Keratinocyte (primary cell): ENCODE measurements at regions not wholly inside any gene's neighbourhood (a gene's known extent, or its start where the extent isn't known, plus 50 kb on each side); places are given as distances from the start of the nearest gene placed in this dataset.

Source experiments
- DNase-seq: peaks from one replicate; pipeline ENCODE4 v3.0.0-alpha.2; 2011; ENCODE audit warnings: low read depth, missing footprints, low spot score
- FAIRE-seq: peaks from 2 replicates; lab custom pipeline; 2011; peaks lifted over from hg19 to GRCh38; lab: Jason Lieb, UNC
- H2AFZ ChIP-seq: 2 replicates; pipeline ENCODE4 v1.6.0; 2012; ENCODE audit warnings: low read length, control low read depth, inconsistent platforms; ENCODE audit not compliant: control insufficient read depth
- H3K27ac ChIP-seq: 2 replicates; pipeline ENCODE4 v1.5.1; 2011; ENCODE audit warnings: low read length; ENCODE audit not compliant: control insufficient read depth, insufficient read depth
- H3K27me3 ChIP-seq: 3 replicates; pipeline ENCODE4 v1.6.0; 2011; ENCODE audit warnings: low read length; ENCODE audit not compliant: control insufficient read depth, insufficient read depth; ENCODE audit errors: extremely low read depth
- H3K36me3 ChIP-seq, 2 experiments: 2 replicates in 1 of 2; 3 replicates in 1 of 2; pipeline ENCODE4 v1.5.1; 2011; ENCODE audit warnings: low read length in 2 of 2, mild to moderate bottlenecking in 1 of 2; ENCODE audit not compliant: control insufficient read depth in 2 of 2, insufficient read depth in 2 of 2; ENCODE audit errors: extremely low read depth in 1 of 2
- H3K4me1 ChIP-seq: 3 replicates; pipeline ENCODE4 v1.5.1; 2011; ENCODE audit warnings: low read length; ENCODE audit not compliant: control insufficient read depth, insufficient read depth; ENCODE audit errors: extremely low read depth
- H3K4me2 ChIP-seq: 3 replicates; pipeline ENCODE4 v1.6.0; 2011; ENCODE audit warnings: low read depth, low read length; ENCODE audit not compliant: control insufficient read depth, insufficient read depth; ENCODE audit errors: extremely low read depth
- H3K4me3 ChIP-seq, 3 experiments: fragments of 200-600 bp in 1 of 3; sonication (generic) in 1 of 3; 2 replicates in 2 of 3; 3 replicates in 1 of 3; pipeline ENCODE4 v1.5.1; 2011 to 2016; ENCODE audit warnings: low read length in 3 of 3, mild to moderate bottlenecking in 3 of 3, control low read depth in 2 of 3, inconsistent platforms in 1 of 3, low read depth in 1 of 3, mixed read lengths in 1 of 3, mixed run types in 1 of 3, moderate library complexity in 1 of 3; ENCODE audit not compliant: control insufficient read depth in 2 of 3, insufficient read depth in 2 of 3; ENCODE audit errors: extremely low read depth in 1 of 3
- H3K79me2 ChIP-seq: 2 replicates; pipeline ENCODE4 v1.6.0; 2012; ENCODE audit warnings: low read length; ENCODE audit not compliant: control insufficient read depth, insufficient read depth
- H3K9ac ChIP-seq: 3 replicates; pipeline ENCODE4 v1.6.0; 2011; ENCODE audit warnings: low read length; ENCODE audit not compliant: control insufficient read depth, insufficient read depth; ENCODE audit errors: extremely low read depth
- H3K9me1 ChIP-seq: 3 replicates; pipeline ENCODE4 v1.6.0; 2011; ENCODE audit warnings: low read length; ENCODE audit not compliant: control insufficient read depth, insufficient read depth; ENCODE audit errors: extremely low read depth
- H3K9me3 ChIP-seq: 2 replicates; pipeline ENCODE4 v1.5.1; 2012; ENCODE audit warnings: low read depth, low read length; ENCODE audit not compliant: control insufficient read depth
- H4K20me1 ChIP-seq: 3 replicates; pipeline ENCODE4 v1.6.0; 2011; ENCODE audit warnings: low read length; ENCODE audit not compliant: control insufficient read depth, insufficient read depth; ENCODE audit errors: extremely low read depth
- EZH2 ChIP-seq: IDR thresholded peaks from one replicate; pipeline ENCODE4 v1.6.1; 2012; ENCODE audit warnings: inconsistent platforms, mild to moderate bottlenecking, low read length, moderate library complexity
- dilution Hi-C: fragments of 300-500 bp; cut with MboI; formaldehyde crosslinking; loops from one replicate; pipeline ENCODE4 v1.7.0; 2020; ENCODE audit warnings: low sequenced_read_pairs; ENCODE audit not compliant: extremely low pct_ligation_motif_present
- TF ChIP-seq, protein P1 (sequence below), 3 experiments: IDR thresholded peaks in 1 of 3; conservative IDR thresholded peaks in 1 of 3; optimal IDR thresholded peaks in 1 of 3; 2 replicates in 2 of 3; 3 replicates in 1 of 3; pipeline versions ENCODE3 to v1.5.1; 2011; ENCODE audit warnings: low read length in 3 of 3, mild to moderate bottlenecking in 3 of 3, moderate library complexity in 2 of 3, control low read depth in 1 of 3, inconsistent platforms in 1 of 3; ENCODE audit not compliant: insufficient read depth in 2 of 3; ENCODE audit errors: extremely low read depth in 1 of 3

DNA sequence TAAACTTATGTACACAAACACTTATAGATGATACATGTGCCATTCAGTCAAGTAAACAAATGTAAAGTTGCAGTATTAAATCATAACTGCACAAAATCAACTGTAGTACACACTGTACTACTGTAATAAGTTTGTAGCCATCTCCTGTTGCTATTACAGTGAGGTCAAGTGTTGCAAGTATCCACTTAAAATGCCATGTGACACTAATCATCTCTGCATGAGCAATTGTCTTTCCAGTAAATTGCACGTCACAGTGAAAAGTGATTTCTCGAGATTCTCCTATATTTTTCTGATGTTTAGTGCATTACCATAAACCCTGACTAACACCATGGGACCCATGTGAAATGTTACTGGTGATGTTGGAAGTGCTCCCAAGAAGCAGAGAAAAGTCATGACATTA lies 293.3 kb upstream of the SP4 start:
- Histone ChIP-seq H3K27ac (no peak overlapping the region), H3K36me3 (no peaks in the 10 kb centered on the region), H3K4me3 (no peak overlapping the region), H3K27me3 (no peaks in the 10 kb centered on the region), H3K9ac (no peak overlapping the region), H2AFZ (no peak overlapping the region), H3K4me2 (no peak overlapping the region), H4K20me1 (no peaks in the 10 kb centered on the region), H3K9me1 (no peaks in the 10 kb centered on the region), H3K9me3 (no peaks in the 10 kb centered on the region), H3K4me1 (no peaks in the 10 kb centered on the region), H3K79me2 (no peaks in the 10 kb centered on the region)
- no peak for DNase-seq
- no peak for FAIRE-seq
- TF ChIP-seq, protein P1, sequence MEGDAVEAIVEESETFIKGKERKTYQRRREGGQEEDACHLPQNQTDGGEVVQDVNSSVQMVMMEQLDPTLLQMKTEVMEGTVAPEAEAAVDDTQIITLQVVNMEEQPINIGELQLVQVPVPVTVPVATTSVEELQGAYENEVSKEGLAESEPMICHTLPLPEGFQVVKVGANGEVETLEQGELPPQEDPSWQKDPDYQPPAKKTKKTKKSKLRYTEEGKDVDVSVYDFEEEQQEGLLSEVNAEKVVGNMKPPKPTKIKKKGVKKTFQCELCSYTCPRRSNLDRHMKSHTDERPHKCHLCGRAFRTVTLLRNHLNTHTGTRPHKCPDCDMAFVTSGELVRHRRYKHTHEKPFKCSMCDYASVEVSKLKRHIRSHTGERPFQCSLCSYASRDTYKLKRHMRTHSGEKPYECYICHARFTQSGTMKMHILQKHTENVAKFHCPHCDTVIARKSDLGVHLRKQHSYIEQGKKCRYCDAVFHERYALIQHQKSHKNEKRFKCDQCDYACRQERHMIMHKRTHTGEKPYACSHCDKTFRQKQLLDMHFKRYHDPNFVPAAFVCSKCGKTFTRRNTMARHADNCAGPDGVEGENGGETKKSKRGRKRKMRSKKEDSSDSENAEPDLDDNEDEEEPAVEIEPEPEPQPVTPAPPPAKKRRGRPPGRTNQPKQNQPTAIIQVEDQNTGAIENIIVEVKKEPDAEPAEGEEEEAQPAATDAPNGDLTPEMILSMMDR (optimal IDR thresholded peaks at IDR 0.05 in 1 of 3, IDR thresholded peaks at IDR 0.05 in 1 of 3, conservative IDR thresholded peaks at IDR 0.05 in 1 of 3; ENCODE audit: extremely low read depth in 1 of 3, insufficient read depth in 2 of 3, low read length in 3 of 3): no peak
- no peak for TF ChIP-seq EZH2
- dilution Hi-C loops: no loop called here

GRCh38 chr7:21135437-21135836 lies 292.4 kb upstream of the SP4 start:
- no peak overlapping the region for H3K4me2 ChIP-seq
- no peak for DNase-seq
- no peaks in the 10 kb centered on the region for H3K9me1 ChIP-seq
- H3K79me2 ChIP-seq: no peaks in the 10 kb centered on the region
- H2AFZ ChIP-seq: no peak overlapping the region
- no peak for TF ChIP-seq EZH2
- TF ChIP-seq, protein P1 (optimal IDR thresholded peaks at IDR 0.05 in 1 of 3, IDR thresholded peaks at IDR 0.05 in 1 of 3, conservative IDR thresholded peaks at IDR 0.05 in 1 of 3; ENCODE audit: extremely low read depth in 1 of 3, insufficient read depth in 2 of 3, low read length in 3 of 3): no peak
- H3K4me3 ChIP-seq: no peak overlapping the region
- no peaks in the 10 kb centered on the region for H3K9me3 ChIP-seq
- no peaks in the 10 kb centered on the region for H3K27me3 ChIP-seq
- no peak for FAIRE-seq
- no peaks in the 10 kb centered on the region for H4K20me1 ChIP-seq
- H3K4me1 ChIP-seq: no peaks in the 10 kb centered on the region
- dilution Hi-C loops: no loop called here
- no peaks in the 10 kb centered on the region for H3K36me3 ChIP-seq
- H3K9ac ChIP-seq: no peak overlapping the region
- no peak overlapping the region for H3K27ac ChIP-seq
